ENCODE measurements at regions not wholly inside any gene's neighbourhood (a gene's known extent, or its start where the extent isn't known, plus 50 kb on each side); places are given as distances from the start of the nearest gene placed in this dataset.

DNA sequence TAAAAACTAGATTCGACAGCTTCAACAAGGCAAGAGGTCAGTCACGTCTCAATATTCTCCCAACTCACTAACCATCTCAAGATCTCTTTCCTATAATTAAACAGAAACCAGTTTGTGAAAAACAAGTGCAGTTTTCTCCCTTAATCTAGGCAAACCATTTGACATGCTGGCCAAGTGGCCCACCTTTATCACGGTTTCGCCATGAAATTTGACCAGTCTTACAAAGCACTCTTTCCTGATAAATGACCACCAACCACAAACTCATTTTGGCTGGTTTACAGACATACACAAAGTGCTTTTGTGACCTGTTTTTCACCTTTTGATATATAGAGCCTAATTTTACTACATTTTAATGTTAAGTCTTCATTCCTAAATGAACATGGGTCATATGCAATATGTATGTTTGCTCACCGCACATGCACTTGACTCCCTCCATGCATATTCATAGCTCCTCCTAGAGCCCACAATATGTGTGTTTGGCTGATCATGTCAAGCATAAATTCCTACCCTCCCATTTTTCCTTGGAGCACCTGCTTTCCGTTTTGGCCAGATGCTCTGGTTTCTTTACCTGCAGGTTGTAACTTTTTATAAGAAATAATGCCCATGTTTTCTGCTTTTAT lies 385.1 kb downstream of the RAD51AP2 start:
- TF ChIP-seq, protein P1, sequence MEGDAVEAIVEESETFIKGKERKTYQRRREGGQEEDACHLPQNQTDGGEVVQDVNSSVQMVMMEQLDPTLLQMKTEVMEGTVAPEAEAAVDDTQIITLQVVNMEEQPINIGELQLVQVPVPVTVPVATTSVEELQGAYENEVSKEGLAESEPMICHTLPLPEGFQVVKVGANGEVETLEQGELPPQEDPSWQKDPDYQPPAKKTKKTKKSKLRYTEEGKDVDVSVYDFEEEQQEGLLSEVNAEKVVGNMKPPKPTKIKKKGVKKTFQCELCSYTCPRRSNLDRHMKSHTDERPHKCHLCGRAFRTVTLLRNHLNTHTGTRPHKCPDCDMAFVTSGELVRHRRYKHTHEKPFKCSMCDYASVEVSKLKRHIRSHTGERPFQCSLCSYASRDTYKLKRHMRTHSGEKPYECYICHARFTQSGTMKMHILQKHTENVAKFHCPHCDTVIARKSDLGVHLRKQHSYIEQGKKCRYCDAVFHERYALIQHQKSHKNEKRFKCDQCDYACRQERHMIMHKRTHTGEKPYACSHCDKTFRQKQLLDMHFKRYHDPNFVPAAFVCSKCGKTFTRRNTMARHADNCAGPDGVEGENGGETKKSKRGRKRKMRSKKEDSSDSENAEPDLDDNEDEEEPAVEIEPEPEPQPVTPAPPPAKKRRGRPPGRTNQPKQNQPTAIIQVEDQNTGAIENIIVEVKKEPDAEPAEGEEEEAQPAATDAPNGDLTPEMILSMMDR (IDR thresholded peaks at IDR 0.05) = no peak
- TF ChIP-seq EZH2 (IDR thresholded peaks at IDR 0.05; ENCODE audit: borderline replicate concordance, insufficient read depth, low read depth, low read length, poor library complexity, severe bottlenecking) = no peak
